ENCODE measurements at regions not wholly inside any gene's neighbourhood (a gene's known extent, or its start where the extent isn't known, plus 50 kb on each side); places are given as distances from the start of the nearest gene placed in this dataset.
"Not testable (repeated sequence)": the region's sequence is repeated elsewhere in the genome, so short reads cannot be mapped to it uniquely, and the experiment has no call there.

DNA sequence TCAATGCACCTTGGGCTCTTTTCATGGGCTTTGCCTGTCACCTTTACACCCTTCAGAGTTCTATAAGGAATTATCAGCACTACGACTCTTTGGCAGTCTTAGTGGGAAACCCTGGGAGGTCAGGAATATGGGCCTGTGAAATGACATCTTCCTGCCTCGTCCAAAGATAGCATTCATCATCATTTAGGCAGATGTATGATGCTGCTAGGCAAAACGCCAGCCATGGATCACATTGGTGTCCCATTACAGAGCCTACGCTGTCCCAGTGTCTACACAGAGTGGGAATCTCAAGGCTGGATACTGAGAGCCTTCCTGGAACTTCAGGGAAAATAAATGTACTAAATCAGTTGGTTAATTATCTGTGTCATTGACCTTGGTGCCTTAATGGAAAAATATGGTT, 259.4 kb upstream of the CELF2 start:
- Mint-ChIP-seq H3K36me3 (ENCODE audit: unreplicated experiment) (no peaks in the 10 kb centered on the region), H3K27ac (ENCODE audit: unreplicated experiment) (no peak overlapping the region), H3K4me1 (ENCODE audit: low read depth, unreplicated experiment) (no peaks in the 10 kb centered on the region), H3K27me3 (ENCODE audit: unreplicated experiment) (no peaks in the 10 kb centered on the region), H3K9me3 (ENCODE audit: unreplicated experiment) (no peaks in the 10 kb centered on the region), H3K4me3 (ENCODE audit: unreplicated experiment) (no peak overlapping the region)
- TF ChIP-seq, protein P1, sequence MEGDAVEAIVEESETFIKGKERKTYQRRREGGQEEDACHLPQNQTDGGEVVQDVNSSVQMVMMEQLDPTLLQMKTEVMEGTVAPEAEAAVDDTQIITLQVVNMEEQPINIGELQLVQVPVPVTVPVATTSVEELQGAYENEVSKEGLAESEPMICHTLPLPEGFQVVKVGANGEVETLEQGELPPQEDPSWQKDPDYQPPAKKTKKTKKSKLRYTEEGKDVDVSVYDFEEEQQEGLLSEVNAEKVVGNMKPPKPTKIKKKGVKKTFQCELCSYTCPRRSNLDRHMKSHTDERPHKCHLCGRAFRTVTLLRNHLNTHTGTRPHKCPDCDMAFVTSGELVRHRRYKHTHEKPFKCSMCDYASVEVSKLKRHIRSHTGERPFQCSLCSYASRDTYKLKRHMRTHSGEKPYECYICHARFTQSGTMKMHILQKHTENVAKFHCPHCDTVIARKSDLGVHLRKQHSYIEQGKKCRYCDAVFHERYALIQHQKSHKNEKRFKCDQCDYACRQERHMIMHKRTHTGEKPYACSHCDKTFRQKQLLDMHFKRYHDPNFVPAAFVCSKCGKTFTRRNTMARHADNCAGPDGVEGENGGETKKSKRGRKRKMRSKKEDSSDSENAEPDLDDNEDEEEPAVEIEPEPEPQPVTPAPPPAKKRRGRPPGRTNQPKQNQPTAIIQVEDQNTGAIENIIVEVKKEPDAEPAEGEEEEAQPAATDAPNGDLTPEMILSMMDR (IDR thresholded peaks at IDR 0.05; ENCODE audit: partially characterized antibody, unreplicated experiment), result no peak
- DNase-seq, result no peak

- H3K27me3 Mint-ChIP-seq (ENCODE audit: unreplicated experiment); H3K27ac Mint-ChIP-seq (ENCODE audit: unreplicated experiment); H3K9me3 Mint-ChIP-seq (ENCODE audit: unreplicated experiment); H3K36me3 Mint-ChIP-seq (ENCODE audit: unreplicated experiment); H3K4me3 Mint-ChIP-seq (ENCODE audit: unreplicated experiment); DNase-seq; H3K4me1 Mint-ChIP-seq (ENCODE audit: low read depth, unreplicated experiment): not testable (repeated sequence)
These were observed 257.9 kb upstream of the CELF2 start for GRCh38 chr10:10759806-10760205.

DNA sequence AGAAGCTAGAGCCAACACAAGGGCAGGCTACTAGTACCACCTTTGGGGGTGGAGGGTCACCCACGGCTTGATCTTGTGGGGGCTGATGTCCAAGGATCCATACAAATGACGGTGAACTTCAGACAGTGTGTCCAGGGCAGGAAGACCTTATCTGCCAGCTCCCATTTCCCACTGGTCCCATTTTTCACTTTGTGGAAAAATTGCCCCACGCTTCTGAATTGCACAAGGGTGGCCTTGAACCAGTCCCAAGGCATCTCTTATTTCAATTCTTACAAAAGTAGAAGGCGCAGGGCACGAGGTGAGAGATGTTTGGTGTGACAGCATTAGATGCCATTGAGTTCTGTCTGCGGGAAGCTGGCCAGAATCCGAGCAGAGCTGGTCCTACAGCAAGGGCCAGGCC, 252.7 kb upstream of the CELF2 start:
- H3K4me1 Mint-ChIP-seq (ENCODE audit: low read depth, unreplicated experiment), result no peaks in the 10 kb centered on the region
- no peak for DNase-seq
- no peak overlapping the region for H3K4me3 Mint-ChIP-seq (ENCODE audit: unreplicated experiment)
- no peaks in the 10 kb centered on the region for H3K27me3 Mint-ChIP-seq (ENCODE audit: unreplicated experiment)
- no peaks in the 10 kb centered on the region for H3K36me3 Mint-ChIP-seq (ENCODE audit: unreplicated experiment)
- TF ChIP-seq, protein P1 (IDR thresholded peaks at IDR 0.05; ENCODE audit: partially characterized antibody, unreplicated experiment), result no peak
- peaks cover 1% of the 10 kb centered on the region for H3K9me3 Mint-ChIP-seq (ENCODE audit: unreplicated experiment)
- no peak overlapping the region for H3K27ac Mint-ChIP-seq (ENCODE audit: unreplicated experiment)

DNA sequence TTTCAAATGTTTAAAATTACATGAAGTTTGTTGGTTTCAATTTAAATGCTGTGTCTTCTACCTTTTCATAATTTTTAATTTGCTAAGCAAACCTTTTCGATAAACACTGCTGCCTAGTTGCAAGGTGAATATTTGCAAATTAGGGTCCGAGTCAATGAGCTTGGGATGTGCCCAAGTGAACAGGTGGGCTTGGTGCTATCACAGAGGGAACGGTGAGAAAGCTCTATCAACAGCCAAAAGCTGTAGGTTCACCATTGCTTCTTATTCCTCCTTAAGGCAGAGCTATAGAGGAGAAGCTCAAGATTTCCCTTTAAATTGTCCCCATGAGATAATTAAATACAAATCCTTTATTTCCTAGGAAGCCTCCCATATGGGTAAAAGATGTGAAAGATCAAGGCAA, 245.3 kb upstream of the CELF2 start:
- no peak for DNase-seq
- Mint-ChIP-seq H3K4me1 (ENCODE audit: low read depth, unreplicated experiment) (peaks cover 11% of the 10 kb centered on the region), H3K27me3 (ENCODE audit: unreplicated experiment) (peaks cover 4% of the 10 kb centered on the region), H3K27ac (ENCODE audit: unreplicated experiment) (no peak overlapping the region), H3K36me3 (ENCODE audit: unreplicated experiment) (peaks cover 7% of the 10 kb centered on the region), H3K4me3 (ENCODE audit: unreplicated experiment) (no peak overlapping the region), H3K9me3 (ENCODE audit: unreplicated experiment) (peaks cover 8% of the 10 kb centered on the region)
- TF ChIP-seq, protein P1 (IDR thresholded peaks at IDR 0.05; ENCODE audit: partially characterized antibody, unreplicated experiment), result no peak

DNA sequence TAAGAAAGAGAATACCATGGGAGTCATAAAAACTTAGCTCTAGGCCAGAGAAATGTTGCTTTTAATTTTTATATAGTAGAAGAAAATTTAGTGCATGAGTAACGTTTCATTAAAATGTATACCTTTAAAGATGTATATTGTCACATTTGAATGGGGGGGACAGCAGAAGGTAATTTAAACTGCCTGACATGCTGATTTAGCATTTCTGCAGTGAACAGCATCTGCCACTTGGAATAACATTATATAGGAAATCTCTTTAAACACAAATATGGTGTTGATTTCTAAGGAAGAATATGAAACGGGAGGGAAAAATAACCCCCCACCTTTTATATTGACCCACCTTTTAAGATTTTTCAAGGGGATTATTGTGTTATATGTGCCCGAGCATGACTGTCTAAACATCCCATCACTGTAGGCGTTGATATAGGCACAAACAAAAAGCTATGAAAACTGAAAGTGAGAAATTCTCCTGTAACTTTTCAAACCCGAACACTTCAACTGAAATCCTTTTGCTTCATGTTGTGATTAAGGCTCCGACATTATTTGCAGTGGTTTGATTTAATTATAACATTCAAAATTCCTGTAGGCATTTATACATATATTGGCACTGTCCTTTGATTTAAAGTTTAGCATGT, 244.7 kb upstream of the CELF2 start:
- no peak for DNase-seq
- TF ChIP-seq, protein P1 (IDR thresholded peaks at IDR 0.05; ENCODE audit: partially characterized antibody, unreplicated experiment), result no peak
- no peak overlapping the region for H3K4me3 Mint-ChIP-seq (ENCODE audit: unreplicated experiment)
- no peak overlapping the region for H3K27ac Mint-ChIP-seq (ENCODE audit: unreplicated experiment)
- peaks cover 11% of the 10 kb centered on the region for H3K4me1 Mint-ChIP-seq (ENCODE audit: low read depth, unreplicated experiment)
- peaks cover 12% of the 10 kb centered on the region for H3K36me3 Mint-ChIP-seq (ENCODE audit: unreplicated experiment)
- peaks cover 8% of the 10 kb centered on the region for H3K27me3 Mint-ChIP-seq (ENCODE audit: unreplicated experiment)
- peaks cover 11% of the 10 kb centered on the region for H3K9me3 Mint-ChIP-seq (ENCODE audit: unreplicated experiment)
